Skeletal muscle satellite cell (primary cell): ENCODE measurements at regions not wholly inside any gene's neighbourhood (a gene's known extent, or its start where the extent isn't known, plus 50 kb on each side); places are given as distances from the start of the nearest gene placed in this dataset.

Experiments
- H3K27me3 ChIP-seq: 2 replicates; pipeline ENCODE4 v1.7.0; 2013; ENCODE audit warnings: low read length; ENCODE audit not compliant: control insufficient read depth, insufficient read depth
- H3K36me3 ChIP-seq: 2 replicates; pipeline ENCODE4 v1.7.0; 2013; ENCODE audit warnings: mild to moderate bottlenecking, control low read depth, low read length; ENCODE audit not compliant: insufficient read depth
- H3K4me1 ChIP-seq: 2 replicates; pipeline ENCODE4 v1.7.0; 2013; ENCODE audit warnings: low read length; ENCODE audit not compliant: control insufficient read depth, insufficient read depth
- H3K4me2 ChIP-seq: 2 replicates; pipeline ENCODE4 v1.7.0; 2013; ENCODE audit warnings: mild to moderate bottlenecking, low read length
- H3K4me3 ChIP-seq: 2 replicates; pipeline ENCODE4 v1.7.0; 2013; ENCODE audit warnings: low read length
- H3K9ac ChIP-seq: 2 replicates; pipeline ENCODE4 v1.7.0; 2013; ENCODE audit warnings: mild to moderate bottlenecking, low read depth, low read length, moderate library complexity
- H3K9me3 ChIP-seq: replicated peaks from 2 replicates; pipeline ENCODE4 v1.7.0; 2013; ENCODE audit warnings: mild to moderate bottlenecking, control low read depth, low read length

DNA sequence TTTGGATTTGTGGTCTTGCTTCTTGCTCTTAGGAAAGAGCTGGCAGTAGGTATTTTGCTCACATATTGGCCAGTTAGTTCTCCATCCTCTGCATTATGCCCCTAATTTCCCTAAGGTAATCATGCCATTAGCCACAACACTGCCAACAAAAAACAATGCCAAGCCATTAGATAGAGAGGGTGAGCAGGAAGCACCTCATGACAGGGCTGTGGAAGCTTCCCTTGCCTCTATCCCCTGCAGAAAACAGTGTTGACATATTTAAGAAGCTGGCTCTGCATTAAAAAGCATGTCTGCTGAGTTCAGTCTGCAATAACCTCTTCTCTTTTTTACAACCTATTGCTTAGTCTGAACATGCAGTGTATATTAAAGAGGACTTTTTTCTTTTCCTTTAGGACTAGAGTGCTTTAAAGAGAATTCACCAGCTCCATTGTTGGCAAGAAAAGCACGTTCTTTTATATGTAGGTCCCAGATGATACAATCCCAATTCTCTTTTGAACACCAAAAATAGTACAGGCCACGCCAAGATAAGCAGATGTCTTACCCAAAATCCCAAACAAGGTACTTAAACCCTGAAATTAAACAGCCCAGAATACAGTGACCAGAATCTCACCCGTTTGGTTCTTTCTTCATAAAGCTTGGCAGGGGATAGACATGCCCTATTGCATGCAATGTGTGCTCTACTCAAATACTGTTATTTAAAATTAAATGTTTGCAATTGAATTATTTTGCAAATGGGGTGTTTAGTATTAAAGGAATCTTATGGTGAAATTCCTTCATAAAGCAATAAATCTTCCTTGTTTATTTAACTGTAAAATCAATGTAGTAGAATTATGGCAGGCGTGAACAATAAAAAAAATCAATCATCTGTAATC lies 93.7 kb upstream of the UBE3A start:
- Histone ChIP-seq H3K4me2 (no peak overlapping the region), H3K4me1 (no peaks in the 10 kb centered on the region), H3K4me3 (no peak overlapping the region), H3K27me3 (no peaks in the 10 kb centered on the region), H3K9me3 (no peaks in the 10 kb centered on the region), H3K9ac (no peak overlapping the region), H3K36me3 (no peaks in the 10 kb centered on the region)

GRCh38 chr15:25529774-25530173 lies 91.0 kb upstream of the UBE3A start:
- no peak overlapping the region for H3K4me3 ChIP-seq
- no peak overlapping the region for H3K4me2 ChIP-seq
- H3K4me1 ChIP-seq, result no peaks in the 10 kb centered on the region
- H3K9me3 ChIP-seq, result no peaks in the 10 kb centered on the region
- H3K9ac ChIP-seq, result no peak overlapping the region
- no peaks in the 10 kb centered on the region for H3K36me3 ChIP-seq
- H3K27me3 ChIP-seq, result no peaks in the 10 kb centered on the region

DNA sequence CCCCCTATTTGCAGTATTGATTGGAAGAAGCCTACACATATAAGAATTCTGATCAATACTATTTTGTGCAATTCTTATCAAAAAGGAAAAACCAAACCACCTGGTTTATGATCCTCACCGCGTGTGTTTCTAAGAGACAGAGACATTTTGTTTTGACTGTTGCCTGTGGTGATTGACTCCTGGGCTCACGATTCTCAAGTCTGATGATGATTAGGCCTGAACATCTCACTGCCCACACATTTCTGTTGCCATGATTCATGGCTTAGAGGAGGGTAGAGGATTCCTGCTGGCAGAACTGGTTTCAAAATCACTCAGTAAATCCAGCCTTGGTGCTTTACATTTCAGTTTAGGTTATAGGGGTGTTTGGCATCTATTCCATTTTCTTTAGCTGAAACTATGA lies 88.3 kb upstream of the UBE3A start:
- no peaks in the 10 kb centered on the region for H3K4me1 ChIP-seq
- H3K9ac ChIP-seq, result no peak overlapping the region

DNA sequence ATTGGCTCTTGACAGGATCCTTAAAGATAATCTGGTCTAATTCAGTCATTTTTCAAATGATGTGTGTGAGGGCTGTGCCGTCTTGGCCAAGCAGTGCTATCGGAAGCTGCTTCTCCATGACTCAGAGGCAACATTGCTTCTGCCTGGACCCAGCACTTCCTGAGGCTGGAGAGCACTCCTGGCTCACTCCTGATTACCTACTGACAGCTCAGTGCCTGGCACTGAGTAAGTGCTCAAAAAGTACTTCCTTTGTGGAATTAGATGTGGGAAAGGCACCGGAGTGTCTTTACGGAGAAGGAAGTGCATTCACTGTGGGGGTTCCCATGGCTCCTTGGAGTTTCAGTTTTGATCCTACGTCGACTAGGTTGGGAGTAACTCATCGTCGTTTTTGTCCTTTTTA lies 86.9 kb upstream of the UBE3A start:
- Histone ChIP-seq H3K9ac (no peak overlapping the region), H3K36me3 (no peaks in the 10 kb centered on the region), H3K4me2 (no peak overlapping the region), H3K9me3 (no peaks in the 10 kb centered on the region), H3K4me1 (no peaks in the 10 kb centered on the region), H3K4me3 (no peak overlapping the region), H3K27me3 (no peaks in the 10 kb centered on the region)

More for the DNA sequence above, 88.3 kb upstream of the UBE3A start:
- no peak overlapping the region for H3K4me3 ChIP-seq
- no peaks in the 10 kb centered on the region for H3K9me3 ChIP-seq
- H3K36me3 ChIP-seq, result no peaks in the 10 kb centered on the region
- no peaks in the 10 kb centered on the region for H3K27me3 ChIP-seq
- H3K4me2 ChIP-seq, result no peak overlapping the region

- Histone ChIP-seq H3K4me1 (no peaks in the 10 kb centered on the region), H3K4me2 (no peak overlapping the region), H3K27me3 (no peaks in the 10 kb centered on the region), H3K9me3 (no peaks in the 10 kb centered on the region), H3K36me3 (no peaks in the 10 kb centered on the region), H3K9ac (no peak overlapping the region), H3K4me3 (no peak overlapping the region)
These were observed 76.8 kb upstream of the UBE3A start for GRCh38 chr15:25515633-25516032.

DNA sequence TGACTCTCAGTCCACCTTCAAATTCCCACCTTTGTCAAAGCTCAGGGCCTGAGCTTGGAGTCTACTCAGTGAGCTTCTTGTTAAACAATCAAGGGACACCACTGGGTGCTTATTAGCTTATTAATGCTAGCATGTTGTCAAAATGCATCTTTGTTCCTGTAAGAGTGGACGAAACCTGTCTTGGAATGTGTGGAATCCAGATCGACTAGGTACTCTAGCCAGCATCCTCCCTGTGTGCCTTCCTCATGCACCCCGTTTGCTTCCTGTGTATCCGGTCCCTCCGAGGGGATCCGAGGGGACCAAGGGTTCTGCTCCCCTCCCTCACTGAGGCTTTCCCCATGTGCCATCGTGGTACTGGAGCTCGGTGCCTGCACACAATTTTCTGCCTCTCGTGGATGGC lies 75.7 kb upstream of the UBE3A start:
- no peak overlapping the region for H3K4me2 ChIP-seq
- H3K36me3 ChIP-seq, result no peaks in the 10 kb centered on the region
- no peak overlapping the region for H3K4me3 ChIP-seq
- no peaks in the 10 kb centered on the region for H3K4me1 ChIP-seq
- no peaks in the 10 kb centered on the region for H3K9me3 ChIP-seq
- H3K9ac ChIP-seq, result no peak overlapping the region
- H3K27me3 ChIP-seq, result no peaks in the 10 kb centered on the region

- H3K4me1 ChIP-seq, result no peaks in the 10 kb centered on the region
- no peak overlapping the region for H3K4me2 ChIP-seq
- H3K9ac ChIP-seq, result no peak overlapping the region
- no peaks in the 10 kb centered on the region for H3K36me3 ChIP-seq
- no peaks in the 10 kb centered on the region for H3K9me3 ChIP-seq
- H3K4me3 ChIP-seq, result no peak overlapping the region
- no peaks in the 10 kb centered on the region for H3K27me3 ChIP-seq
These were observed 74.1 kb upstream of the UBE3A start for GRCh38 chr15:25512957-25513356.

DNA sequence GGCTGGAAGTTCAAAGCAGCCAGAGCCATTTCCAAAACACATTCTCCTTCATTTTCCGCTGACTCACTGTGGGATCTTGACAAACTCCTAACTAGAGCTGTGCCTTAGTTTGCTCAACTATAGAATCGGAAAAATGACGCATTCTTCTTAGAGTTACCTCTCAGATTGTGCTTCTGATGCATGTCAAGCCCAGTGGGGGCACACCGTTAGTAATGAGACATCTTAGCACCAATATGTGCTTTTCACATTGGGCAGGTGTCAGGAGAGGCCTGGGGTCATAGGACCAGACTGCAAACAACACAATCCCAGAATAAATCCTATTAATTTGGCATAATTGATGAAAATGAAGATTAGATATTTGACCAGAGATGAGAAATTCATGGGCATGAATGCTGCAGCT lies 71.3 kb upstream of the UBE3A start:
- H3K27me3 ChIP-seq, result no peaks in the 10 kb centered on the region
- no peaks in the 10 kb centered on the region for H3K9me3 ChIP-seq
- H3K4me1 ChIP-seq, result peaks cover under 1% of the 10 kb centered on the region
- H3K4me3 ChIP-seq, result no peak overlapping the region
- no peaks in the 10 kb centered on the region for H3K36me3 ChIP-seq
- no peak overlapping the region for H3K9ac ChIP-seq
- no peak overlapping the region for H3K4me2 ChIP-seq

DNA sequence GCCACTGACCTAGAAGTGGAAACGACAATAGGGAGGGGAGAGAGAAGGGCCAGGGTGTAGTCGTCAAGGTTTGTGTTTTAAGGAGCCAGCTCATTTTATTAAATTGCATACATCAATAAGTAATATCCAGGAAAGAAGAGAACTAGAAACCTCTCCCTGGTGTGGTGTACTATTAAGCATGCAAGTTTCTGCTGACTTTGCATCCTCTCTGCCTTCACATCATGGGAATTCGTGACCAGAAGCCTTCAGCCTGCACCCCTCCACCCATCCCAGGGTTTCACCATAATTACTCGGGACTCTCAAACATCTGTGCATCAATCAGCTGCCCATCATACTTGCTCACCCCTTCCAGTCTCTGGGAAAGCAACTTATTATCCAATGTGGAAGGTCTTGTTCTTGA lies 70.9 kb upstream of the UBE3A start:
- Histone ChIP-seq H3K4me2 (no peak overlapping the region), H3K4me1 (peaks cover 5% of the 10 kb centered on the region), H3K9ac (no peak overlapping the region), H3K27me3 (no peaks in the 10 kb centered on the region), H3K4me3 (no peak overlapping the region), H3K36me3 (no peaks in the 10 kb centered on the region), H3K9me3 (no peaks in the 10 kb centered on the region)

DNA sequence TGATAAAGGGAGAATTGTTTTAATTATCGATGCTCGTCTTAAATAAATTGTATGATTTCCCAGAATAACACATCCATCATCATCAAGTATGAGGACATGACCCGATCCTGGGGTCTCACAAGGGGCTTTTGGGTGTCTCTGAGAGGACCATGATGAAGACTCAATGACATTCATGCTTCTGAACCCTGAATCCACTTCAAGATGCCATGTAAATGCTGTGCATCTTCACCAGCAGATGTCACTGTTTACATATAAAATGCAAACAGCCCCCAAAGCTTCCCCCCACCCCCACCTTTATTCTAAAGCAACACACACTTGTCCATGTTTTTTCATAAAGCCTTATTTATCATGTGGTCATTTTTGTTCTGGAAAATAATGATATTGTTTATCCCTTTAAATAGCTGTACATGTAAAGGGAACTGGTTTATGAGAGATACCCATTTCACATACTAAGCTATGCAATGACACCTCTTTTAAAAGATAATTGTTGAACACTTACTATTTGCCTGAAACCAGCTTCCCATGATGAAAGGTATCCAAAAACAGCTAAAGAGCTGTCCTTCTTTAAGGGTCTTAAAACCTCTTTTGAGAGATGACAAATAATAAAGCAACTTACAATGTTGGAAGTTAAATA lies 69.7 kb upstream of the UBE3A start:
- Histone ChIP-seq H3K27me3 (no peaks in the 10 kb centered on the region), H3K36me3 (no peaks in the 10 kb centered on the region), H3K4me2 (no peak overlapping the region), H3K9me3 (no peaks in the 10 kb centered on the region), H3K4me3 (no peak overlapping the region), H3K4me1 (peaks cover 15% of the 10 kb centered on the region), H3K9ac (no peak overlapping the region)

DNA sequence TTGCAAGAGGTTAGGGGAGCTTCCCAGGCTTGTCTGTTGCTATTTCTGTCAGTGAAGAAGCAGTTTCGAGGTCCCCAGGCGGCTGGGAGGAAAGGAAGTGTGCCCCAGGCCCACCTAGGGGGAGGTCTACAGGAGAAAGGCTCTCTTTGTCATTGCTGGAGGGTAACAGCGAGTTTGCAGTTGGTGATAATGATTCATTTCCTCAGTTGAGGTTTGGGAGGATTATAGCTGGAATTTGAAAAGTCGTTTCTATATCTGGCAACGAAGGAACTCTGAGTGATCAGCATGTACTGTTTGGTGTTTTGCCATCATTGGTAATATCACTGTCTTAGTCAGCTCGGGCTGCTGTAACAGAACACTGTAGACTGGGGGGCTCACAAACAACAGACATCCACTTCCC lies 65.5 kb upstream of the UBE3A start:
- no peak overlapping the region for H3K4me3 ChIP-seq
- no peaks in the 10 kb centered on the region for H3K36me3 ChIP-seq
- peak overlapping the region; percentile 40 for H3K4me2 ChIP-seq
- H3K4me1 ChIP-seq, result peaks cover 15% of the 10 kb centered on the region
- H3K27me3 ChIP-seq, result no peaks in the 10 kb centered on the region
- no peaks in the 10 kb centered on the region for H3K9me3 ChIP-seq
- peak overlapping the region; percentile 10 for H3K9ac ChIP-seq
